Right renal pelvis (tissue), 4 donors: ENCODE measurements at regions not wholly inside any gene's neighbourhood (a gene's known extent, or its start where the extent isn't known, plus 50 kb on each side); places are given as distances from the start of the nearest gene placed in this dataset.
A peak's percentile ranks its signal among the peaks of the same experiment; 100 is the strongest.

Experiments
- DNase-seq, 4 donors: peaks; one replicate each; pipeline ENCODE4 v3.0.0-alpha.2; 2013; ENCODE audit warnings: low read depth in 4 of 4, low spot score in 3 of 4, missing footprints in 1 of 4

DNA sequence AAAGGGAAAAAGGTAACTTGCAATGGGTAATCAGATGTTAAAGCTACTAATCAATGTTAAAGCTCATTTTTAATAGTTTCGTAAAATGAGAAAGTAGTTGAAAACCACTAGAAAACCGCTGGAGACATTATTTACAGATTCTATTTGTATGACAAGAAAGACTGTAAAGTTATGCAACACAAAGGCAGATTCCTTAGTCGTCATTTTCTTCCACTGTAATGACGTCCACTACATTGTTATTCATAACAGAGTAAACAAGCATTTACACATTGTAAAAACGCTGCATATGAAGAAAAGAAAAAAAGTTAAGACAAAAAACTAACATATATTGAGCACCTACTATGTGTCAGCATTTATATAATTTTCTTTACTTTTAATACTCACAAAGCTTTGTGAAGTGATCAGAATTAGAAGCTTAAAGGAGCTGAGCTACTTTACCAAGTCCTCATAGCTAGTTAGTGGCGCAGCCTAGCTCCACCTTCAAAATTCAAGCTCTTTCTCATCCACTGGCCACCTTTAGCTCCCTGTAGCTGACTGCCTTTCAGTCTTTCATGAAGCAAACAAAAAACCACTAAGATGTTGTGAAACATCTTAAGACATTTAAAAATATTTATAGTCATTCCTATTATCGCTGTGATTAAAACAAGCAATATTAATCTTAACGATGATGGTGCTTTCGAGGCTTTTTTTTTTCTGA, 100.1 kb upstream of the CDIN1 start:
- no peak for DNase-seq

GRCh38 chr15:36481156-36481555, 98.3 kb upstream of the CDIN1 start:
- DNase-seq = no peak

GRCh38 chr15:36483409-36483808, 96.0 kb upstream of the CDIN1 start:
- no peak for DNase-seq

DNA sequence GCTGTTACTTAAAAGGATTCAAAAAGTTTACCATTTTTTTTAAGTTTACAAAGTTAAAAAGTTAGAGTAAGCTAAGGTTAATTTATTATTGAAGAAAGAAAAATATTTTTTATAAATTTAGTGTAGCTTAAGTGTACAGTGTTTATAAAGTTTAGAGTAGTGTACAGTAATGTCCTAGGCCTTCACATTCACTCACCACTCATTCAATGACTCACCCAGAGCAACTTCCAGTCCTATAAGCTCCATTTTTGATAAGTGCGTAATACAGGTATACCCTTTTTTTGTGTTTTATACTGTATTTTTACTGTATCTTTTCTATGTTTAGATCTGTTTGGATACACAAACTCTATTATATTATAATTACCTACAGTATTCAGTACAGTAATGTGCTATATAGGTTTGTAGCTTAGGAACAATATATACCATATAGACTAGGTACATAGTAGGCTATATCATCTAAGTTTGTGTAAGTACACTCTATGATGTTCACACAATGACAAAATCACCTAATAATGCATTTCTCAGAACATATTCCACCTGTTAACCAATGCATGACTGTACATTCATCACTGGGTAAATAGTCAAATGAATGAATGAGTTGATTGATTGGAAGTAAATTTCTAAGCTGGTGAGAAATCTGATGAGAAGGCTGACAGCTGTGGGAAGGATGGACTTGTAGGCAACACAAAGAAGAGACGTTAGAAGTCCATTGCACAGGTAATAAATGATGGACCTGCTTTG, 95.2 kb upstream of the CDIN1 start:
- no peak for DNase-seq

DNA sequence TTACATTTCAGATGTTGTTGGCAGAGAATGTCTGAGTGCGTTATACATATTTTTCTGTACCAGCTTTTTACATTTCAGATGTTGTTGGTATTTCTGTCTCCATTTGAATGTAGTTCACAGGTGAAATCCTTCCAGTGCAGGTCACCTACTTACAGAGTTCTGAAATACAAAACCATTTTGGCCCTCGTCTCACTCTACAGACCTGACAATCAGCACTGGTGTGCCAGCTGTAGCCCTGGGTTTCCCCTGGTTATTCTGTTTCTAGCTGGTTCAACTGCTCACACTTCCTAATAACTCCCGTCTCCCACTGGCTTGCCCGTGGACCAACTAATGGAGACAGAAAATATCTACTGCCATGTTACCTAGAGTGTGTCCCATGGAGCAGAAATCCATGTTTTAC, 87.5 kb upstream of the CDIN1 start:
- no peak for DNase-seq

GRCh38 chr15:36495456-36495991, 83.9 kb upstream of the CDIN1 start:
- no peak for DNase-seq

- DNase-seq = no peak
These were observed 81.5 kb upstream of the CDIN1 start for GRCh38 chr15:36497901-36498300.

- DNase-seq = no peak
These were observed 81.0 kb upstream of the CDIN1 start for GRCh38 chr15:36498401-36498800.

DNA sequence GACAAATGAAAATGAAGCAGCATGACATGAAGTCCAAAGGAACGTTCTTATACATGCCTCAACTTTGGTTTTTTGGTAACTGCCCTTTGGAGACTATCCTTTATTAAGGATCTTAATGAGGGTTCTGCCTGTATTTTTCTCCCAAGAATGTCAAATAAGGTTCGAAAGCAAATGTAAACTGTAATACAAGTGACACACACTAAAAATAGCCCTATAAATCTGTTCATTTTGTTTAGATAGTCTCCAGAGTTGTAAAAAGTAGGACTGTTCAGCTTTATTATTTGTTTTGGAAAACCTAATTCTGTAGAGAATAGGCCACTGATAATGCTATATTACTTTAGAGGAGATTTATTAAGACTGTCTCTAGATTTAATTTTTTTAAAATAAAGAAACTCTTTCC, 80.5 kb upstream of the CDIN1 start:
- no peak for DNase-seq

DNA sequence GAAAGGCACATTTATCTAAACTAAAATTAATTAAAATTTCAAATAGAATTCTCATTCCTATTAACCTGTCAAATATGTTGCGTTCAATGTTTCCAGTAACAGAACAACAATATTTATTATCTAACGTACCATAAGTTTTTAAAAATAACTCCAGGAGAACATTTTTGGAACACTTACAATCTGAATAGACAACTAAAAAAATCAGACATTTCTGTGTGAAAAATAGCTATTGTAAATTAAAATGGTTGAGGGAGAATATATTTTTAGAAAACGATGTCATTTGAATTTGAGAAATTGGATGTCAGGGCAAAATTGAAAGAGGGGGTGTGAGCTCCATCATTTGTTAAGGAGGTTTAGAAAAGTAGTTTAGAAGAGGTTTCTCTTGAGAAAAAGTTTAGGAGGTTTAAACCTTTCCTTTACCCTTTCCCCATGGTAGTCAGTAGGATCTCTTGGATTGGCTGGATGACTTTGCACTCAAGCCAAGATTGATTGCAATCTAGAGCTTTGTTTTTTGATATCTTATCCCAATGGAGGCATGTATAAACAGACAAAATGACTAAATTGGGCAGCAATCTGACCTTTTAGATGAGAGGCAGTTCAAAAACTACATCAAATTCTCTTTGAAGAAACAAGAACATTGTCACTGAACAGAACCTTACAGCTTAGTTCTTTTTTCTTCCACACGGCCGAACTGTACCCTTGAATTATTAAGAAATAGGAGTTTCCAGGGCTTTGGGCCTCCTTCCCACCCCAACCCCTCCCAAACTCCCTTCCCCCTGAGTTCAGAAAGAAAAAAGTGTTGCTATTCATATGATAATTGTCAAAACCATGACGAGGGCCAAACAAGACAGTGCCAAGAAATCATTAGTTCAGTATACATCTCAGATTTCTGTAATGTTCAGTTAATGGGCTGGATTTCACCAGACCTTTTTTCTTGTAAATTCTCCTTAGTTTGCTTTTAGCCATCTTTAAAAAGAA, 79.7 kb upstream of the CDIN1 start:
- DNase-seq = no peak

- DNase-seq = peak in 3 of 4 donors; percentile 79 to 85 (median 81)
These were observed 78.3 kb upstream of the CDIN1 start for GRCh38 chr15:36501063-36501678.

GRCh38 chr15:36502509-36502908, 76.9 kb upstream of the CDIN1 start:
- no peak for DNase-seq

- no peak for DNase-seq
These were observed 72.6 kb upstream of the CDIN1 start for GRCh38 chr15:36506733-36507356.

DNA sequence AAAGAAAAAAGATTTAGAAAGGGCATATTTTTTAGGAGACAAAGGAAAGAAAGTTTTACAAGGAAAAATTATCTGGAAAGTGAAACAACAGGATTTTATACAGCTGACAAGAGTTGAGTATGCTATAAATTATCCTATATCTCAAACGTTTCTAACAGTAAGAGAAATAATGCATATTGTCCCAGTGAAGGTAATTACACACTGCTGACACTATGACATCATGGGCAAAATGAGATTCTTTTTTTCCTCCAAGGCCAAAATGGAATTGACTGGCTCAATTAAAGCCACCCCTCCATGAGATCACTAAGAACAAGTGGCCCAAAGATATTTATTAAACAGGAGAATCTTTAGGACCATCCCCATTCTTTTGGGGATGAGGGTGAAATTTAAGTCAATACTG, 72.0 kb upstream of the CDIN1 start:
- DNase-seq = no peak

DNA sequence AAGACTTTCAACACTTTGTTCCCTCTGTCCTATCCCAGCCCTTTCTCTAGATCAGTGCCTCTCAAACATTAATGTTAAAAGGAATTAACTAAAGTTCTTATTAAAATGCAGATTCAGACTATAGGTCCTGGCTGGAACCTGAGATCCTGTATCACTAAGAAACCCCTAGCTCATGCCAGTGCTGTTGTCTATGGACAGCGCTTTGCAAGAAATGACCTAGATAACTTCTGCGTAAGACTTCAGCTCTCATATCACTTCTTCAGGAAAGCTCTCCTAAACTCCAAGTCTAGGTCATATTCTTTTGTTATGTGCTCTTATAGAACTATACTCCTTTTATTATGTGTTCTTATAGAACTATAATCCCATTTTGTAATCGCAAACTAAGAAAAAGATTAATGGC, 67.8 kb upstream of the CDIN1 start:
- no peak for DNase-seq

DNA sequence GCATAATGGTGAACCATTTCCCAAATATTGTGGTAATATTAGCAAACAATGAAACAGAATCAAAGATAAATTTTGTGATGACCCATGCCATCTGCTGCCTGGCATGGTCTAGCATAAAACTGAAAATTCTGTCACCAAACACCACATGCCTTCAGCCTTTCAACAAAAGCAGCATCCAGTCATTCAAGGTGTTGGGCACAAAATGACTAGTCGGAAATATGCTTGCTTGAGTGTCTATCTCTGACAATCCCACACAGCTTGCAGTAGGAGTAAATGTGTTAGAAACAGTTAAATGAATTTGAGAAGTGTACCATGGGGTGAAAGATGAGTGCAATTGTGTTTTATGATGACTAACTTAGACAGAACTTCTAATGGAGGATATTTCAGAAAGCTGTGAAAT, 61.7 kb upstream of the CDIN1 start:
- DNase-seq = no peak

DNA sequence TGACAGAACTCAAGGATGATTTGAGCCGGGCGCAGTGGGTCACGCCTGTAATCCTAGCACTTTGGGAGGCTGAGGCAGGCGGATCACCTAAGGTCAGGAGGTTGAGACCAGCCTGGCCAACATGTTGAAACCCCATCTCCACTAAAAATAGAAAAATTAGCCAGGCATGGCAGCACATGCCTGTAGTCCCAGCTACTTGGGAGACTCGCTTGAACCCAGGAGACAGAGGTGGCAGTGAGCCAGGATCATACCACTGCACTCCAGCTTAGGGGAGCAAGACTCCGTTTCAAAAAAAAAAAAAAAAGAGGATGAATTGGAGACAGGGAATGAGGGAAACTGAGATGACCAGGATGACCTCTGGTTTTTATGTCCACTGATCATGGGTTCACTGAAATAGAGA, 60.4 kb upstream of the CDIN1 start:
- DNase-seq = no peak

- no peak for DNase-seq
These were observed 54.0 kb upstream of the CDIN1 start for GRCh38 chr15:36525430-36525829.

GRCh38 chr15:36527235-36528162, 51.9 kb upstream of the CDIN1 start:
- DNase-seq = peak in 1 of 4 donors; percentile 58
